ENCODE measurements at regions not wholly inside any gene's neighbourhood (a gene's known extent, or its start where the extent isn't known, plus 50 kb on each side); places are given as distances from the start of the nearest gene placed in this dataset.
A peak's percentile ranks its signal among the peaks of the same experiment; 100 is the strongest.

DNA sequence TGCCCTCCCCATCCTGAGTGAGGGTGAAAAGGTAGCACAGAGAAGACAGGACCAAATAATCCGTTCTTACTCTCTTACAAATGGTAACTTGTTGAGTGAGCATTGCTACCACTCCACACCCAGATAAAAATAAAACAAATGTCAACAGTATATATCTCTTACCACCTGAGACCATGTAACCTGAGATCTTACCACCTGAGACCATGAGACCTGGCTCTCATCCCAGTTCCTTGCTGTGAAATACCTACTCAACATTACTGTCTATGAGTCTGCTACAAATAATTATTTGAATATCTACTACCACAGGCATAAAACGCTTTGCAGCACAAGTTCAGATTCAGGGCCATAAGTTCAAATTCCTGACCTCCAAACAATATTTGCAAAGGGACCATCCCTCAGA lies 234.7 kb downstream of the C1D start:
- Mint-ChIP-seq H3K36me3 (ENCODE audit: low read depth) (no peaks in the 10 kb centered on the region), H3K4me3 (no peak overlapping the region), H3K9me3 (peaks cover 4% of the 10 kb centered on the region), H3K27me3 (no peaks in the 10 kb centered on the region), H3K27ac (no peak overlapping the region), H3K4me1 (no peaks in the 10 kb centered on the region)
- no peak for DNase-seq
- CTCF ChIA-PET: no interaction called here
- POLR2A ChIA-PET: no interaction called here

DNA sequence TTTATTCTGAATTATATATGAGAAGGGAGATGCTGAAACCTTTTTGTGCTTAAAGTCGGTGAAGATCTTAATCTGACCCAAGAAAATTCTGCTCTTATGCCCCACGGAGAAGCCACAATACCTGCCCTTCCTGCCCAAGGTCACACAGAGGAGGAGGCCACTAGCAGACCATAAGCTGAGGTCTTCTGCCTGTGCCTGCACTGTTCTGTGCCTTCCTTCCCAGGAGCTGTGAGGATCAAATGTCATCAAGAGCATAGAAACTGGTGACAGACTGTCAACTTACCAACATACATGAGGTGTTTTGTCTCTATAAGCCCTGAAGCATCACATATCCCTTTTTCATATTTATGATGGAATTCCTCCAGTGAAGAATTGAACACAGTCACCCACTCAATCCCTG lies 233.3 kb downstream of the C1D start:
- H3K9me3 Mint-ChIP-seq: peaks cover 4% of the 10 kb centered on the region
- no peaks in the 10 kb centered on the region for H3K4me1 Mint-ChIP-seq
- H3K4me3 Mint-ChIP-seq: no peak overlapping the region
- H3K27ac Mint-ChIP-seq: no peak overlapping the region
- DNase-seq: no peak
- ChIA-PET POLR2A (no interaction called here), CTCF (no interaction called here)
- H3K27me3 Mint-ChIP-seq: no peaks in the 10 kb centered on the region
- no peaks in the 10 kb centered on the region for H3K36me3 Mint-ChIP-seq (ENCODE audit: low read depth)

GRCh38 chr2:67833632-67834031 lies 229.2 kb downstream of the C1D start:
- Mint-ChIP-seq H3K27me3 (no peaks in the 10 kb centered on the region), H3K4me3 (no peak overlapping the region), H3K4me1 (no peaks in the 10 kb centered on the region), H3K36me3 (ENCODE audit: low read depth) (no peaks in the 10 kb centered on the region), H3K9me3 (no peaks in the 10 kb centered on the region), H3K27ac (no peak overlapping the region)
- CTCF ChIA-PET: no interaction called here
- DNase-seq: no peak
- POLR2A ChIA-PET: no interaction called here

GRCh38 chr2:67834482-67834881 lies 228.3 kb downstream of the C1D start:
- Mint-ChIP-seq H3K27ac (no peak overlapping the region), H3K4me3 (no peak overlapping the region), H3K36me3 (ENCODE audit: low read depth) (no peaks in the 10 kb centered on the region), H3K9me3 (no peaks in the 10 kb centered on the region), H3K4me1 (no peaks in the 10 kb centered on the region), H3K27me3 (no peaks in the 10 kb centered on the region)
- ChIA-PET CTCF (no interaction called here), POLR2A (no interaction called here)
- DNase-seq: no peak

DNA sequence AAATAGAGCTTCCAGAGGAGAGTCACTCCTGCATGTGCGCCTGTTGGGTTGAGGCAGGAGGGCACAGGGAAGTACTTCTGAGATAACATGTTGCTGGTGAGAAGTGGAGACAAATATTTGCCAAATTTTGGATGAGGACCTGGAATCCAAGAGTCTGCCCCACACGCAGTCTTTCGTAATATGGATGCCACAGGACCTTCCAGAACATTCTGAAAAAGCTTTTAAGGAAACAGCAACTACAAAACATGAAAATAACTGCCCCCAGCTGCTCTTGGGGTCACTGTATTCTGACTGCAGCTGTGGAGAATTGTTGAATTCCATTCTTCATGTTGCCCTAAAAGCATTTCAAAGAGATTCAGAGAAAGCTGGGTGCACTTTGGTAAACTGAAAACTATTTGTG lies 227.5 kb downstream of the C1D start:
- CTCF ChIA-PET: interaction anchor here (2.6 kb wide), 1 partner anchor 11 kb away, joined by 10 read pairs; no protein-coding TSS in a partner anchor

DNA sequence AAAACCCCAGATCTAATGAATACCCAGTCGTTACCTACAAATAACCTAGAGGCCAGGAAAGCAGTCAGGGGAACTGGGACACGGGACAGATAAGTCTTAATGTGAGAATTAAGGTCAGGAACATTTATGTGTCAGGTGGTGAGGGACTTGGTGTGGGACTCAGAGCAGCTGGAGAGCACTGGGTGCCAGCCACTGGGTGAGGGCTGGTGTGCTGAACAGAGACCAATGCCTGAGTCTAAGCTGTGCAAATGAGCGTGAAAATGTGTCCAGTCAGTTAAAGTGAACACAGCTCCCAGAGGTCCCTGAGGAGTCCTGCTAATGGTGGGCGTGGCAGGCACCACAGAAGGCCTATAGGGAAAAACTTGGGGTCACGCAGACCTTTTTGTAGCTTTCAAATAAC lies 225.9 kb downstream of the C1D start:
- no peaks in the 10 kb centered on the region for H3K27me3 Mint-ChIP-seq
- H3K36me3 Mint-ChIP-seq (ENCODE audit: low read depth): no peaks in the 10 kb centered on the region
- DNase-seq: no peak
- H3K4me3 Mint-ChIP-seq: no peak overlapping the region
- no peaks in the 10 kb centered on the region for H3K9me3 Mint-ChIP-seq
- POLR2A ChIA-PET: no interaction called here
- CTCF ChIA-PET: interaction anchor here (0.6 to 2.6 kb wide), 2 partner anchors 9 to 469 kb away, joined by 3 to 10 read pairs; no protein-coding TSS in a partner anchor
- H3K27ac Mint-ChIP-seq: no peak overlapping the region
- no peaks in the 10 kb centered on the region for H3K4me1 Mint-ChIP-seq

More for the DNA sequence above, 227.5 kb downstream of the C1D start:
- Mint-ChIP-seq H3K9me3 (no peaks in the 10 kb centered on the region), H3K27me3 (no peaks in the 10 kb centered on the region), H3K27ac (no peak overlapping the region), H3K36me3 (ENCODE audit: low read depth) (no peaks in the 10 kb centered on the region), H3K4me3 (no peak overlapping the region), H3K4me1 (no peaks in the 10 kb centered on the region)
- no peak for DNase-seq
- POLR2A ChIA-PET: no interaction called here

DNA sequence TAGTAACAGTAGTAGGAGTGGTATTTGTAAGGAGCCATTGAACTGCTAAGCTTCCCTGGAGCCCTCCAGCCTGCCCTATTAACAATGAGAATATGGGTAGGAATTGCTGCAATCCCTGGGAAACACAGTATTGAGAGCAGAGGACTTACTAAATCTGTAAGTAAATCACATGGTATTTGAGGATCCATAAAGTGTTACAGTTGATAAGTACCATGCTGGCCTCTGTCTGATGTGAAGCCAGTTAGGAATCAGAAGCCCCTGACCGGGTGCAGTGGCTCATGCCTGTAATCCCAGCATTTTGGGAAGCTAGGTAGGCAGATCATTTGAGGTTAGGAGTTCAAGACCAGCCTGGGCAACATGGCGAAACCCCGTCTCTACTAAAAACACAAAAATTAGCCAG lies 224.6 kb downstream of the C1D start:
- Mint-ChIP-seq H3K36me3 (ENCODE audit: low read depth) (no peaks in the 10 kb centered on the region), H3K27ac (no peak overlapping the region), H3K9me3 (no peaks in the 10 kb centered on the region), H3K27me3 (no peaks in the 10 kb centered on the region), H3K4me3 (no peak overlapping the region), H3K4me1 (no peaks in the 10 kb centered on the region)
- no peak for DNase-seq
- ChIA-PET POLR2A (no interaction called here), CTCF (no interaction called here)

DNA sequence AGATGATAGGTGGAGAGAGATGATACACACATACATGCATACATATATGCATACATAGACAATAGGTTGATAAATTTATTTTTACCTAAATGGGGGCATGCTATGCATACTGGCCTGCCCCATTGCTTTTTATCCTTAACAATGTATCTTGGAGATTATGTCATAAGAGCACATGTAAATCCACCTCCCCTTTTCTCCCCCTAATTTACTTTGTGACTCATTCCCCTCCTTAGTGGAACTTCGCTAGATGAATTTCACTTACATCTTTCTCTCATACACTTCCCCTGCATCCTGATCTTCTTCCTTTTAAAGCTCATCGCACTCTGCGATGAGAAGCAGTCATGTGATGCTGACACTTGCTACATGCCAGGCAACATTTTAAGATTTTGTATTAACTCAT lies 223.6 kb downstream of the C1D start:
- no peak overlapping the region for H3K27ac Mint-ChIP-seq
- no peak for DNase-seq
- CTCF ChIA-PET: no interaction called here
- H3K36me3 Mint-ChIP-seq (ENCODE audit: low read depth): no peaks in the 10 kb centered on the region
- no peaks in the 10 kb centered on the region for H3K9me3 Mint-ChIP-seq
- no peak overlapping the region for H3K4me3 Mint-ChIP-seq
- H3K4me1 Mint-ChIP-seq: no peaks in the 10 kb centered on the region
- H3K27me3 Mint-ChIP-seq: no peaks in the 10 kb centered on the region
- POLR2A ChIA-PET: no interaction called here

DNA sequence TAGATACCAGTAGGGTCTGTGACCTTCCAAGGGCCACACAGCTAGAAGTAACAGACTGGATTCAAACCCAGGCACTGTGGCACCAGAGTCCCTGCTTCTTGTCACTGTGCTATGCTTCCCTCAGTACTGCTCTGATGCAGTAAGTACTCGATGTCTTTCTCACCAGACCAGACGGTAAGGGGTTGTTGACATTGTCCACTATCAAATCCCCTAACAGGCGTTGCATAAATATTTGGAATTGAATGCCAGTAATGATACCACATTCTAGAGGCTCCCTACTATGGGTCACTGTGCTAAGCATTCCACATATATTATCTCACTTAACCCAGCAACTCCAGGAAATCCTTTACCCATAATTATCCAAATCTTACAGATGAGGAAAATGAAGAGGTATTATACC lies 223.1 kb downstream of the C1D start:
- Mint-ChIP-seq H3K27ac (no peak overlapping the region), H3K36me3 (ENCODE audit: low read depth) (no peaks in the 10 kb centered on the region), H3K4me3 (no peak overlapping the region), H3K9me3 (no peaks in the 10 kb centered on the region), H3K4me1 (no peaks in the 10 kb centered on the region), H3K27me3 (no peaks in the 10 kb centered on the region)
- CTCF ChIA-PET: interaction anchor here (0.7 kb wide), 1 partner anchor 14 kb away, joined by 4 read pairs; no protein-coding TSS in a partner anchor
- POLR2A ChIA-PET: no interaction called here
- DNase-seq: no peak

- ChIA-PET POLR2A (no interaction called here), CTCF (no interaction called here)
- Mint-ChIP-seq H3K4me1 (no peaks in the 10 kb centered on the region), H3K27me3 (no peaks in the 10 kb centered on the region), H3K27ac (no peak overlapping the region), H3K36me3 (ENCODE audit: low read depth) (no peaks in the 10 kb centered on the region), H3K9me3 (no peaks in the 10 kb centered on the region), H3K4me3 (no peak overlapping the region)
- peak; percentile 16 for DNase-seq
Measured at GRCh38 chr2:67840460-67841068, 222.2 kb downstream of the C1D start.

GRCh38 chr2:67841711-67842110 lies 221.1 kb downstream of the C1D start:
- H3K4me1 Mint-ChIP-seq: no peaks in the 10 kb centered on the region
- no peaks in the 10 kb centered on the region for H3K36me3 Mint-ChIP-seq (ENCODE audit: low read depth)
- no peaks in the 10 kb centered on the region for H3K9me3 Mint-ChIP-seq
- CTCF ChIA-PET: no interaction called here
- no peak overlapping the region for H3K4me3 Mint-ChIP-seq
- H3K27me3 Mint-ChIP-seq: no peaks in the 10 kb centered on the region
- DNase-seq: no peak
- no peak overlapping the region for H3K27ac Mint-ChIP-seq
- POLR2A ChIA-PET: no interaction called here

- Mint-ChIP-seq H3K4me1 (no peaks in the 10 kb centered on the region), H3K27ac (no peak overlapping the region), H3K4me3 (no peak overlapping the region), H3K27me3 (no peaks in the 10 kb centered on the region), H3K36me3 (ENCODE audit: low read depth) (no peaks in the 10 kb centered on the region), H3K9me3 (no peaks in the 10 kb centered on the region)
- ChIA-PET POLR2A (no interaction called here), CTCF (no interaction called here)
- DNase-seq: no peak
Measured at GRCh38 chr2:67842375-67842959, 220.3 kb downstream of the C1D start.

DNA sequence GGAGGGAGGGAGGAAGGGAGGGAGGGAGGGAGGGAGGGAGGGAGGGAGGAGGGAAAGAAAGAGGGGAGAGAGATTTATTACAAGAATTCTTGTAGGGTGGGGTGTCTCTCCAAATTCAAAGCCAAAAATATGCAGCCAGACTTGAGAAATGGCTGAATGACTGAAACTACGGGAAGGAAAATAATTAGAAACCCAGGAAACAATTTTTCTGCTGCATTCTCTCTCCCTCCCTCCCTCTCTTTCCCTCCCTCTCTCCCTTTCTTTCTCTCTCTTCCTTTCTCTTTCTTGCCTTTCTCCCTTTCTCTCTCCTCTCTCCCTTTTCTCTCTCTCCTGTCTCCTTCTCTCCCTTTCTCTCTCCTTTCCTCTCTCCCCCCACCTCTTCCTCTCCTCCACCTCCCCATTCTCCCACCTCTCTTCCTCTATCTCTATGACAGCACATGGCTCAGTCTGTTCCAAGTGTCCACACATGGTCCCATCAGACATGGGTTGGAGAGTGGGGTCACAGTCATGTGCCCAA lies 218.7 kb downstream of the C1D start:
- ChIA-PET POLR2A (no interaction called here), CTCF (no interaction called here)
- H3K9me3 Mint-ChIP-seq: no peaks in the 10 kb centered on the region
- no peaks in the 10 kb centered on the region for H3K27me3 Mint-ChIP-seq
- no peak overlapping the region for H3K27ac Mint-ChIP-seq
- no peaks in the 10 kb centered on the region for H3K4me1 Mint-ChIP-seq
- H3K36me3 Mint-ChIP-seq (ENCODE audit: low read depth): no peaks in the 10 kb centered on the region
- no peak for DNase-seq
- no peak overlapping the region for H3K4me3 Mint-ChIP-seq

DNA sequence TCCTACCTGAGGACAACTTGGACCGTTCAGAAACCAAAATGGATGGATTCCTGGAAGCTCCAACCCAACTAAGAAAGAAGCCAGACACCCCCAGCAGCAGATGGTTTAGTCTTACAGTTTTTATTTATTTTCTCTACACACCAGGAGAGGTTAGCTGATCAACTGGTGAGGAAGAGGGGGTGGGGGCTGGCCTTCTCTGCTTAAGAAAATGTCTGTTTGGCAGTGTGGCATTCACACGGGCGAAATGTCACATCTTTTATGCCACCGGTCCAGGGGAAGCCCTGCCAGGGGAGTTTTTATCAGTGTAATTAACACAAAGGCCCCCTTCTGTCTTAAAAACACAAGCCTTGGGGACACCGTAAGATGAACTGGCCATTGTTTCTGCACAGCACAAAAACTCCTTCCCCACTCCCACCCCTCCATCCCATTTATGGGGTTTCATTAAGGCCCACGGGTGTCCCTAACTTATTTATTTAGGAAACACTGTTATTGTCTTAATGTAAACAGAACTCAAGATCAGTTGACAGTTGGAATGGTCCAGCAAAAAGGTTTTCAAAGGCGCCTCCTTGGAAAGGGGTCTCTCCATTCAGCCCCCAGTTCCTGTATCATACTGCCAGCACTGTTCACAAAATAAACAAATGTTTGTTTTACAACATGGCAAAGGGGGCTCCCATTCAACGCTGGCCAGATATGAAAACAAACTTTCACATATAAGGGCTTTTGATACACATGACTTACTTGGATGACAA lies 217.0 kb downstream of the C1D start:
- CTCF ChIA-PET: interaction anchor here (0.8 to 1.4 kb wide), 3 partner anchors 9 to 185 kb away, joined by 3 to 10 read pairs (median 4); no protein-coding TSS in a partner anchor
- Mint-ChIP-seq H3K9me3 (no peaks in the 10 kb centered on the region), H3K27ac (no peak overlapping the region), H3K36me3 (ENCODE audit: low read depth) (no peaks in the 10 kb centered on the region), H3K4me3 (no peak overlapping the region), H3K4me1 (no peaks in the 10 kb centered on the region), H3K27me3 (no peaks in the 10 kb centered on the region)
- no peak for DNase-seq
- POLR2A ChIA-PET: no interaction called here
